Endothelial cell of umbilical vein (primary cell): ENCODE measurements at regions not wholly inside any gene's neighbourhood (a gene's known extent, or its start where the extent isn't known, plus 50 kb on each side); places are given as distances from the start of the nearest gene placed in this dataset.

ENCODE experiments used
- BruUV-seq: library from RNA; stranded (reverse); fragments of 400-500 nt; replicated peaks from 2 replicates; lab custom pipeline; 2021; lab: Mats Ljungman, UMichigan
- CTCF ChIA-PET: fragments of 300-600, 350-600 bp; sonication (Branson Sonifier 250); formaldehyde crosslinking; loops from one replicate; lab custom pipeline; 2021; ENCODE audit warnings: antibody characterized with exemption, inconsistent platforms; lab: Charles Lee
- POLR2A ChIA-PET: fragments of 300-600, 350-600 bp; sonication (Branson Sonifier 250); formaldehyde crosslinking; loops from one replicate; lab custom pipeline; 2021; ENCODE audit warnings: antibody characterized with exemption, inconsistent platforms; lab: Charles Lee
- DNase-seq: peaks from one replicate; pipeline ENCODE4 v3.0.0-alpha.2; 2011; ENCODE audit warnings: low read depth, low spot score
- FAIRE-seq: peaks from 2 replicates; lab custom pipeline; 2011; peaks lifted over from hg19 to GRCh38; lab: Jason Lieb, UNC
- H2AFZ ChIP-seq: 2 replicates; pipeline ENCODE4 v1.6.0; 2012; ENCODE audit warnings: low read depth, low read length, control low read depth, inconsistent platforms
- H3K27ac ChIP-seq: 2 replicates; pipeline ENCODE4 v1.5.1; 2011; ENCODE audit warnings: low read depth, mild to moderate bottlenecking, control low read depth, low read length, moderate library complexity; ENCODE audit not compliant: insufficient read depth
- H3K27me3 ChIP-seq, 2 experiments: 2 replicates each; pipeline versions ENCODE4 v1.6.0 to v1.6.1; 2011; ENCODE audit warnings: low read length in 2 of 2, mixed read lengths in 1 of 2; ENCODE audit not compliant: control insufficient read depth in 2 of 2, insufficient read depth in 2 of 2
- H3K36me3 ChIP-seq, 2 experiments: 2 replicates in 1 of 2; 3 replicates in 1 of 2; pipeline ENCODE4 v1.5.1; 2011; ENCODE audit warnings: low read length in 2 of 2, mild to moderate bottlenecking in 1 of 2, moderate library complexity in 1 of 2; ENCODE audit not compliant: control insufficient read depth in 2 of 2, insufficient read depth in 2 of 2; ENCODE audit errors: extremely low read depth in 1 of 2
- H3K4me1 ChIP-seq: 3 replicates; pipeline ENCODE4 v1.5.1; 2011; ENCODE audit warnings: mild to moderate bottlenecking, low read length; ENCODE audit not compliant: control insufficient read depth, insufficient read depth; ENCODE audit errors: extremely low read depth
- H3K4me2 ChIP-seq: 2 replicates; pipeline ENCODE4 v1.6.1; 2011; ENCODE audit warnings: low read length, control low read depth, mixed read lengths; ENCODE audit not compliant: insufficient read depth
- H3K4me3 ChIP-seq, 3 experiments: fragments of 200-600 bp in 1 of 3; sonication (generic), shearing (Covaris generic) in 1 of 3; replicated peaks in 1 of 3; 2 replicates each; pipeline ENCODE4 v1.5.1; 2011 to 2016; ENCODE audit warnings: control low read depth in 3 of 3, low read length in 3 of 3, mild to moderate bottlenecking in 2 of 3, inconsistent platforms in 1 of 3, low read depth in 1 of 3, moderate library complexity in 1 of 3; ENCODE audit not compliant: insufficient read depth in 1 of 3
- H3K79me2 ChIP-seq: 2 replicates; pipeline ENCODE4 v1.6.0; 2012; ENCODE audit warnings: low read length, inconsistent platforms; ENCODE audit not compliant: control insufficient read depth, insufficient read depth
- H3K9ac ChIP-seq: replicated peaks from 2 replicates; pipeline ENCODE3; 2011; ENCODE audit warnings: low read length, control low read depth; ENCODE audit not compliant: insufficient read depth; ENCODE audit errors: extremely low read depth
- H3K9me1 ChIP-seq: replicated peaks from 3 replicates; pipeline ENCODE4 v1.6.0; 2011; ENCODE audit warnings: mild to moderate bottlenecking, low read length; ENCODE audit not compliant: control insufficient read depth, insufficient read depth; ENCODE audit errors: extremely low read depth
- H3K9me3 ChIP-seq: replicated peaks from 2 replicates; pipeline ENCODE4 v1.5.1; 2012; ENCODE audit warnings: low read length, inconsistent platforms; ENCODE audit not compliant: control insufficient read depth, insufficient read depth
- H4K20me1 ChIP-seq: replicated peaks from 2 replicates; pipeline ENCODE3; 2011; ENCODE audit warnings: mild to moderate bottlenecking, low read length; ENCODE audit not compliant: control insufficient read depth, insufficient read depth; ENCODE audit errors: extremely low read depth
- EZH2 ChIP-seq: IDR thresholded peaks from 2 replicates; pipeline ENCODE4 v1.6.1; 2012; ENCODE audit warnings: borderline replicate concordance, low read depth, mild to moderate bottlenecking, moderate library complexity, low read length, inconsistent platforms; ENCODE audit not compliant: severe bottlenecking
- FOS ChIP-seq: IDR thresholded peaks from 2 replicates; pipeline ENCODE4 v1.6.1; 2011; ENCODE audit warnings: mild to moderate bottlenecking, low read length, moderate library complexity, borderline replicate concordance; ENCODE audit not compliant: insufficient read depth
- GATA2 ChIP-seq: IDR thresholded peaks from 2 replicates; pipeline ENCODE4 v1.7.0; 2011; ENCODE audit warnings: low read depth, mild to moderate bottlenecking, moderate library complexity, mixed read lengths, low read length; ENCODE audit not compliant: insufficient read length, insufficient read depth
- JUN ChIP-seq: IDR thresholded peaks from 2 replicates; pipeline ENCODE4 v1.6.1; 2011; ENCODE audit warnings: borderline replicate concordance, low read depth; ENCODE audit not compliant: insufficient read length, insufficient read depth
- MYC ChIP-seq: IDR thresholded peaks from one replicate; pipeline ENCODE4 v1.6.1; 2011; ENCODE audit warnings: mild to moderate bottlenecking, low read depth, low read length
- POLR2A ChIP-seq: IDR thresholded peaks from 2 replicates; pipeline ENCODE4 v1.6.1; 2012; ENCODE audit warnings: low read depth, mild to moderate bottlenecking, control low read depth, low read length
- POLR2AphosphoS5 ChIP-seq: IDR thresholded peaks from 2 replicates; pipeline ENCODE4 v1.6.1; 2012; ENCODE audit warnings: low read depth, mild to moderate bottlenecking, control low read depth, low read length, moderate library complexity; ENCODE audit not compliant: insufficient read depth
- dilution Hi-C: fragments of 300-500 bp; cut with MboI; formaldehyde crosslinking; loops from one replicate; pipeline ENCODE4 v1.15.0; 2019; ENCODE audit warnings: low sequenced_read_pairs; ENCODE audit not compliant: extremely low pct_ligation_motif_present
- intact Hi-C: fragments of 100-400 bp; cut with micrococcal nuclease; formaldehyde crosslinking; loops from one replicate; pipeline ENCODE4 v1.10.0; 2022
- TF ChIP-seq, protein P1 (sequence below), 2 donors: IDR thresholded peaks; 1 replicate in 1 of 2; 2 replicates in 1 of 2; pipeline ENCODE4 v1.5.1; 2011; ENCODE audit warnings: low read length in 2 of 2, mild to moderate bottlenecking in 2 of 2, moderate library complexity in 2 of 2, control low read depth in 1 of 2, inconsistent platforms in 1 of 2, low read depth in 1 of 2; ENCODE audit not compliant: insufficient read depth in 1 of 2; ENCODE audit errors: extremely low read depth in 1 of 2
- TF ChIP-seq, protein P2 (sequence below): IDR thresholded peaks from 2 replicates; pipeline ENCODE4 v1.6.1; 2011; ENCODE audit not compliant: insufficient read depth, insufficient read length

DNA sequence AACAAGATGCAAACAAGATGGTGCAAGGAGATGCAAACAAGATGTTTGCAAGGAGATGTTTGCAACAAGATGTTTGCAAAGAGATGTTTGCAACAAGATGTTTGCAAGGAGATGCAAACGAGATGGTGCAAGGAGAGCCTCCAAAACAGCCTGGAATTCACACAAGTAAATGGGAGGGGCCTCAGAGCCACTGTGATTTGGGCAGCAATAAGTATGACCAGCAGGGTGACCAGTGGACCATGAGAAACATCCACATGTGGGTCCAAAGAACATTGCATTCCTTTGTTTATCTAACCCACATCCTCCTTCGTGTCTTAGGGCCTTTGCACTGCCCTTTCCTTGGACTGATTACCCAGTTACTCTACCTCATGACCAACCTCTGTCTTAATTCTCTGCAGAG lies 162.9 kb downstream of the PLPP3 start:
- POLR2A ChIA-PET: no interaction called here
- TF ChIP-seq GATA2 (no peak), POLR2AphosphoS5 (no peak), POLR2A (no peak), MYC (no peak), EZH2 (no peak)
- TF ChIP-seq, protein P1, sequence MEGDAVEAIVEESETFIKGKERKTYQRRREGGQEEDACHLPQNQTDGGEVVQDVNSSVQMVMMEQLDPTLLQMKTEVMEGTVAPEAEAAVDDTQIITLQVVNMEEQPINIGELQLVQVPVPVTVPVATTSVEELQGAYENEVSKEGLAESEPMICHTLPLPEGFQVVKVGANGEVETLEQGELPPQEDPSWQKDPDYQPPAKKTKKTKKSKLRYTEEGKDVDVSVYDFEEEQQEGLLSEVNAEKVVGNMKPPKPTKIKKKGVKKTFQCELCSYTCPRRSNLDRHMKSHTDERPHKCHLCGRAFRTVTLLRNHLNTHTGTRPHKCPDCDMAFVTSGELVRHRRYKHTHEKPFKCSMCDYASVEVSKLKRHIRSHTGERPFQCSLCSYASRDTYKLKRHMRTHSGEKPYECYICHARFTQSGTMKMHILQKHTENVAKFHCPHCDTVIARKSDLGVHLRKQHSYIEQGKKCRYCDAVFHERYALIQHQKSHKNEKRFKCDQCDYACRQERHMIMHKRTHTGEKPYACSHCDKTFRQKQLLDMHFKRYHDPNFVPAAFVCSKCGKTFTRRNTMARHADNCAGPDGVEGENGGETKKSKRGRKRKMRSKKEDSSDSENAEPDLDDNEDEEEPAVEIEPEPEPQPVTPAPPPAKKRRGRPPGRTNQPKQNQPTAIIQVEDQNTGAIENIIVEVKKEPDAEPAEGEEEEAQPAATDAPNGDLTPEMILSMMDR (IDR thresholded peaks at IDR 0.05; ENCODE audit: extremely low read depth in 1 of 2, insufficient read depth in 1 of 2, low read depth in 1 of 2, low read length in 2 of 2): peak in 1 of 2 donors; percentile 18
- Histone ChIP-seq H3K9me1 (no peaks in the 10 kb centered on the region), H3K4me2 (no peak overlapping the region), H3K36me3 (no peaks in the 10 kb centered on the region), H3K79me2 (no peaks in the 10 kb centered on the region), H3K27me3 (no peaks in the 10 kb centered on the region), H3K9me3 (no peaks in the 10 kb centered on the region), H2AFZ (no peak overlapping the region), H3K4me3 (no peak overlapping the region), H3K9ac (no peak overlapping the region), H3K4me1 (peaks cover 22% of the 10 kb centered on the region), H4K20me1 (no peaks in the 10 kb centered on the region), H3K27ac (no peak overlapping the region)
- CTCF ChIA-PET: interaction anchor here (1.5 to 2.3 kb wide), 2 partner anchors 14 to 168 kb away, joined by 3 to 6 read pairs; no protein-coding TSS in a partner anchor
- intact Hi-C loops (loop anchor here (5.0 kb wide), 1 partner anchor 41 kb away; no protein-coding TSS in a partner anchor), dilution Hi-C loops (no loop called here)
- BruUV-seq: no TSS peak
- no peak for FAIRE-seq
- peak; percentile 23 for DNase-seq

DNA sequence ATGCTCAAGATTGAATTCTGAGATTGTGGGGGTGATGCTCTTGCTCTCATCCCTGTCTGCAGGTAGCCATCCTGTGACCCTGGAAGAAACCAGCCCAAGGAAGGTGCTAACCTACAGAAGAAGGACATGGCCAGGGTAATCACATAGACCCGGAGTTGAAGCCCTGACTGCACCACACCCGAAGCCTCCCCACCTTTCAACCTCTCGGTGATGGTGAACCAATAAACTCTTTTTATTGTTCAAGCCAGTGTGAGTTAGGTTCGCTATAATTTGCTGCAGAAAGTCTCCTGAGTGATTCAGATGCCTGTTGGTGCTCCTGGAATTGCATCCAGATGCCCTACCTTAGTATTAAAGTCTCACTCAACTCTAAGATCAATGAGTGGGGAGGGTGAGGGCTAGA lies 163.6 kb downstream of the PLPP3 start:
- dilution Hi-C loops (no loop called here), intact Hi-C loops (loop anchor here (5.0 kb wide), 1 partner anchor 42 kb away; no protein-coding TSS in a partner anchor)
- peaks cover 30% of the 10 kb centered on the region for H3K4me1 ChIP-seq
- no peak overlapping the region for H3K4me2 ChIP-seq
- no peaks in the 10 kb centered on the region for H3K9me1 ChIP-seq
- H3K27ac ChIP-seq: no peak overlapping the region
- ChIA-PET POLR2A (no interaction called here), CTCF (no interaction called here)
- no peak overlapping the region for H3K9ac ChIP-seq
- FAIRE-seq (no peak), DNase-seq (no peak)
- H3K9me3 ChIP-seq: no peaks in the 10 kb centered on the region
- TF ChIP-seq, protein P1 (IDR thresholded peaks at IDR 0.05; ENCODE audit: extremely low read depth in 1 of 2, insufficient read depth in 1 of 2, low read depth in 1 of 2, low read length in 2 of 2): no peak
- TF ChIP-seq POLR2AphosphoS5 (no peak), JUN (no peak), EZH2 (no peak), MYC (no peak), FOS (no peak), GATA2 (no peak), POLR2A (no peak)
- TF ChIP-seq, protein P2, sequence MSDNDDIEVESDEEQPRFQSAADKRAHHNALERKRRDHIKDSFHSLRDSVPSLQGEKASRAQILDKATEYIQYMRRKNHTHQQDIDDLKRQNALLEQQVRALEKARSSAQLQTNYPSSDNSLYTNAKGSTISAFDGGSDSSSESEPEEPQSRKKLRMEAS: no peak
- H3K79me2 ChIP-seq: no peaks in the 10 kb centered on the region
- H3K36me3 ChIP-seq: no peaks in the 10 kb centered on the region
- no peaks in the 10 kb centered on the region for H4K20me1 ChIP-seq
- H3K27me3 ChIP-seq: no peaks in the 10 kb centered on the region
- no peak overlapping the region for H2AFZ ChIP-seq
- BruUV-seq: no TSS peak
- no peak overlapping the region for H3K4me3 ChIP-seq
